HG03460 (cell line): ENCODE measurements at regions not wholly inside any gene's neighbourhood (a gene's known extent, or its start where the extent isn't known, plus 50 kb on each side); places are given as distances from the start of the nearest gene placed in this dataset.

Source experiments
- ATAC-seq: cut with Tn5 transposase; IDR thresholded peaks from one replicate; pipeline ENCODE4 v1.9.1; 2021; ENCODE audit not compliant: unreplicated experiment

- no peak for ATAC-seq
Measured at GRCh38 chr10:129323879-129324278, 143.2 kb upstream of the MGMT start.

DNA sequence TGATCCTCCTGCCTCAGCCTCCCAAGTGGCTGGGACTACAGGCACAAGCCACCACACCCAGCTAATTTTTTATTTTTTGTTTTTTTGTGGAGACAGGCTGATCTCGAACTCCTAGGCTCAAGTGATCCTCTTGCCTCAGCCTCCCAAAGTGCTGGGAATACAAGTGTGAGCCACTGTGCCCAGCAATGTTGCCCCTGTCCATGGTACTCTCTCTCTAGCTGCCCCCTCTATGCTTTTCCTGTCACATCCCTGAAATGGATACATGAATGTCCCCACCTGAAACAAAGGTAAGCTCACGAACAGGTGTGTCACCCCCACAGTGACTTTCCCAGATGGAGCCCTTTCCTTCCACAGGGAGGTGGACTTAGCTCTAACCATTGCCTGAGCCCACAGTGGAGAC, 141.1 kb upstream of the MGMT start:
- ATAC-seq, result no peak

GRCh38 chr10:129328546-129328945, 138.5 kb upstream of the MGMT start:
- no peak for ATAC-seq

GRCh38 chr10:129329385-129330055, 137.5 kb upstream of the MGMT start:
- no peak for ATAC-seq

- ATAC-seq, result no peak
Measured at GRCh38 chr10:129330211-129330610, 136.8 kb upstream of the MGMT start.

DNA sequence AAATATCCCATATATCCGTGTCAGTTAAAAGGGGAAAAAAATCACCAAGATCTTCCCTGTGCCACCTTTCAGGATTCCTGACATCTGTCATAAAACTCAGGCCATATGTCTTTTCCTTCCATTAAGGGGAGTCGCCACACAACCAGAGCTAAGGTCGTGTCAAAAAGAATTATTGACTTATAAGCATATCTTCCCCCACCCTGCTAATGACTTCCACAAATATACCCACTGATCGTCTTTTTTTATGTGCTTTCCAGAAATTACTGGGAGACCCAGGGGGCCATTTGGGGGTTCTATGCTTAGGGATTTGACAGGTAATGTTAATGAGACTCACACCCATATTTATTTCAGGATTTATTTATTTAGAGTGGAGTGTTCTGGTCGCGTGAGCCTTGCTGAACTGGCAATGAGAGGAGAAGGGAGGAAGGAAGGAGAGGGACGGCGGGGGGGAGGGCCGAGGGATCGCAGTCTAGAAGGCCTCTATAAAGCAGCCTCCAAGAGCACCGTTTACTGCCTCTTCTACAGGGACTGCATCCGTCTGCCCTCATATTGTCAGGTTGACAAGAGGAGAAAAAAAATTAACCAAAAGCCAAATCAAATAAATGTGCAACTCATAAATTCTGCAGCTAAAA, 135.7 kb upstream of the MGMT start:
- ATAC-seq, result no peak

- no peak for ATAC-seq
Measured at GRCh38 chr10:129331839-129332220, 135.2 kb upstream of the MGMT start.

DNA sequence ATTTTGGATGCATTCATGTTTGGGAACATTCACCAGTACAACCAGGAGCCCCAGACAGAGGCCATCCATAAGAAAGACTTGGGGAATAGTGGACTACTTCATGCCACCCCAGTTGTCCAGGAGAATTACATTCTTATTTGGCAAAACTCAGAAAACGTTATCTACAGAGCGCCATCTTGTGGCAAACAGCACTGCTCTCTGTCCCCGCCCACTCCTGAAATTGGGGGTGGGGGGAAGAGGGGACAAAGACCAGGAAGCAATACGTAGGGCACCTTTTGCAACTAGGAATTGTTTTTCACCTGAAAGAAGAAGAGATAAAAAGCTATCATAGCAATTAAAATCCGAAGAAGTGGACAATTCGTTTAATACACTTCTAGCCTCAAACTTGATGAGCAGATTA, 134.6 kb upstream of the MGMT start:
- ATAC-seq, result no peak

- ATAC-seq, result no peak
Measured at GRCh38 chr10:129333706-129334105, 133.3 kb upstream of the MGMT start.

GRCh38 chr10:129334266-129334665, 132.8 kb upstream of the MGMT start:
- no peak for ATAC-seq

DNA sequence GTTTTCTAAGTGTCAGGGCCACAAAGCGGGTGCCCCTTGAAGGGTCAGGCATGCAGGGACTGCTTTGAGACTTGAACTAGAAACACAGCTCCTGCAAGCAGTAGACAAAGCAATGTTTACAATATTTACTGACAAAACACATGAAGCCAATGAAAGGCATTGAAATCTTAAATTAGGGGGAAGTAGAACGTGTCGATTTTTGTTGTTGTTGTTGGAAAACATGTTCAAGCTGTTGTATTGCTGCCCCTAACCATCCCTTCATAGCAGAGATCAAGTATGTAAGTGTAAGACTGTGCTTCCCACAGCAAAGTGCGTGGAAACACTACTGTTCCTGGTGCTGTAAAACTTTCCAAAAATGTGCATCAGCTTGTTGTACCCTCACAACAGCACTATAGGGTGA, 131.6 kb upstream of the MGMT start:
- ATAC-seq, result no peak

DNA sequence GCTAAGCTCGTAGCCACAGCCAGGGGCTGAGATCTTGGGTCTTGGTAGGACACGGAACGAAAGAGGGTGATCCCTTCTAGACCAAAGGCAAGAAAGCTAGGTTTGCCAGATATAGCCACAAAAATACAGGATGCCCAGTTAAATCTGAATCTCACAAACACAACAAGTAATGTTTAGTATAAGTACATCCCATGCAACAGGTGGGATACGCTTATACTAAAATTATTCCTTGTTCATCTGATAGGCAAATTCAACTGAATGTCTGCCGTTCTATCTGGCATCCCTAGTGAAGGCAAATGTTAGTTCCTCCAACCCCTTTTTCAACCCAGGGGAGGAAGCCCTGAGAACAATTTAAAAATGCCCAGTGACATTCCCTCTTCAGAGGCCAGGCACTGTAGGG, 131.1 kb upstream of the MGMT start:
- ATAC-seq, result no peak

GRCh38 chr10:129339191-129339590, 127.8 kb upstream of the MGMT start:
- no peak for ATAC-seq

DNA sequence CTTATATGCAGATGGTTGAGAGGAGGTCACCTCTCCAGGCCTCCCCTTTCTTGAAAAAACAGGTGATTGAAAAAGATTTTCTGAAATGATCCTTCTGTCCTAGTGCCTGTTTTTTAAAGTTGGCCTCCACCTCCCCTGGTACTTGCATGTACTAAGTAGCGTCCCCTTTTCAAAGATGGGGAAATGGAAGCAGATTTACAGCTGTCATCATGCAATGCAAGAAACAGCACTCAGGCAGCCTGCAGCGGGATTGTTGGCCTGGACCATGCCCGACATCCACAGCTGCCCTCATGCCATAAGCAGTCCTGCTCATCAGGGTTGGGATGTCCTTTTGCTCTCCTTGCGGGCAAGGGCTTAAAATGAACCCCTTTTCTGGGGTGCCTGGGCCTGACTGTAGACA, 127.2 kb upstream of the MGMT start:
- no peak for ATAC-seq

- ATAC-seq, result no peak
Measured at GRCh38 chr10:129341087-129341486, 126.0 kb upstream of the MGMT start.

- ATAC-seq, result no peak
Measured at GRCh38 chr10:129342385-129342784, 124.7 kb upstream of the MGMT start.

DNA sequence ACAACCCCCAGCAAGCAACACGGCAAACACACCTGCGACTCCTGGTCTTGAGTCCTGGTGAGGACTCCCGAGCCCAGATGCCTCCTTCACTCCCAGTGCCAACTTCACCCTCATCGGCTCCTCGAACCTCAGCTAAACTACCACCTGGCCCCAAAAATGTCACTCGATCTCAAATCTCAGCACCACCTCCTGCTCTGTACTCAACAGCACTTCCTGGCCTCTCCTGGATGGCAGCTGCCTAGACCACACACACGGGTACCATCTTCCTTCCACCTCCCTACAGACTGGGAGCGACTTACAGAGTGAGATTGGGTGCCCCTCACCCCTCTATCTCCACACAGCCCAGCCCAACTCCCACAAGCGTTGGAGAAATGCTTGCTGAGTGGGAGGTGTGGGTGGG, 123.9 kb upstream of the MGMT start:
- no peak for ATAC-seq

GRCh38 chr10:129344103-129344502, 122.9 kb upstream of the MGMT start:
- ATAC-seq, result no peak

- no peak for ATAC-seq
Measured at GRCh38 chr10:129344731-129345355, 122.2 kb upstream of the MGMT start.

- no peak for ATAC-seq
Measured at GRCh38 chr10:129345763-129346162, 121.3 kb upstream of the MGMT start.

DNA sequence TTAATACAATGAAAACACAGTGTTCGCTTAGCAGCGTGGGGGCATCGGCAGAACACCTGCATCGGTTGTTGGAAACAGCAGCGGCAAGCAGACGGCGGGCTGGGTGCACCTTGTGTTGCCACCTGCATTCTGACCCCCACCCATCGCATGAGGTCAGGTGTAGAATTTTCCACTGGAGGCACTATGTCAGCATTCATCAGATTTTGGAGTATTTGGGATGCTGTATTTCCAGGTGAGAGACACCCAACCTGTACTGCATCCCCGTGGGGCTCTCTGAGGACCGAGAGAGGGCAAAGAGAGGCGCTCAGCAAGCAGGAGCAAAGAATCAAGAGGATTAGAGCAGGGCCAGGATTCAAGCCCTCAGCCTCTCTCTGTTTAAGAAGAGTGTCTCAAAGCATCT, 116.4 kb upstream of the MGMT start:
- ATAC-seq, result no peak

DNA sequence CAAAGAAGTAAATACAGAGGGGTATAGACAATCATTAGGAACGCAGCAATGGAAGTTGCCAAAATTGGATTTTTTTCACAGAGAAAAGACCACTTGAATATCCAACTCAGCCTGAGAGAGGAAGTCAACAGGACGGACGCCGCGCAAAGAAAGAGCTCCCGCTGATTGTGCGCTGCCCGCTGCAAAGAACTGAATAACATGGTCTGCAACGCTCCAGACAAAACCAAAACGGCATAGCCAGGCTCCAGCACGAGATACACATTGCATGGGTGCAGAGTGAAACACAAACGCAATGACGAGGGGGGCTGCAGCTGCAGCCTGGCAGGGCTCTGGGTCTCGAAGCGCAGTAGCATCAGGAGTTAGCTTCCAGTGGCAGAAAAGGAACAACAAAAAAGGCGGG, 113.9 kb upstream of the MGMT start:
- no peak for ATAC-seq

GRCh38 chr10:129360046-129360445, 107.0 kb upstream of the MGMT start:
- no peak for ATAC-seq
